Fibroblast of lung (primary cell): ENCODE measurements at regions not wholly inside any gene's neighbourhood (a gene's known extent, or its start where the extent isn't known, plus 50 kb on each side); places are given as distances from the start of the nearest gene placed in this dataset.

Experiments used
- DNase-seq, 2 donors: peaks; one replicate each; pipeline versions ENCODE4 v3.0.0 to v3.0.0-alpha.2; 2010; ENCODE audit warnings: low read depth in 2 of 2
- H2AFZ ChIP-seq: 2 replicates; pipeline ENCODE4 v1.5.1; 2012; ENCODE audit warnings: low read length, control low read depth, inconsistent platforms
- H3K27ac ChIP-seq: 2 replicates; pipeline ENCODE4 v1.5.1; 2011; ENCODE audit warnings: low read length, control low read depth; ENCODE audit not compliant: insufficient read depth
- H3K27me3 ChIP-seq: 2 replicates; pipeline ENCODE4 v1.5.1; 2011; ENCODE audit warnings: mild to moderate bottlenecking, low read length; ENCODE audit not compliant: control insufficient read depth, insufficient read depth
- H3K36me3 ChIP-seq: 2 replicates; pipeline ENCODE4 v1.5.1; 2011; ENCODE audit warnings: low read length; ENCODE audit not compliant: control insufficient read depth, insufficient read depth
- H3K4me1 ChIP-seq: 2 replicates; pipeline ENCODE4 v1.5.1; 2011; ENCODE audit warnings: low read length; ENCODE audit not compliant: control insufficient read depth, insufficient read depth; ENCODE audit errors: extremely low read depth
- H3K4me2 ChIP-seq: 2 replicates; pipeline ENCODE4 v1.5.1; 2011; ENCODE audit warnings: low read length, control low read depth; ENCODE audit not compliant: insufficient read depth; ENCODE audit errors: extremely low read depth
- H3K4me3 ChIP-seq, 4 experiments: fragments of 200-600 bp in 1 of 4; sonication (generic) in 1 of 4; replicated peaks in 1 of 4; 2 replicates each; pipeline ENCODE4 v1.5.1; 2011 to 2016; ENCODE audit warnings: low read length in 4 of 4, low read depth in 3 of 4, mild to moderate bottlenecking in 3 of 4, control low read depth in 2 of 4, inconsistent platforms in 1 of 4, mixed read lengths in 1 of 4; ENCODE audit not compliant: insufficient read depth in 1 of 4; ENCODE audit errors: control extremely low read depth in 1 of 4
- H3K79me2 ChIP-seq: 2 replicates; pipeline ENCODE4 v1.5.1; 2012; ENCODE audit warnings: mild to moderate bottlenecking, low read length, inconsistent platforms; ENCODE audit not compliant: control insufficient read depth, insufficient read depth
- H3K9ac ChIP-seq: 2 replicates; pipeline ENCODE4 v1.5.1; 2011; ENCODE audit warnings: mild to moderate bottlenecking, low read length, control low read depth; ENCODE audit not compliant: insufficient read depth
- H3K9me3 ChIP-seq: 2 replicates; pipeline ENCODE4 v1.5.1; 2012; ENCODE audit warnings: low read depth, low read length; ENCODE audit not compliant: control insufficient read depth, insufficient read depth
- H4K20me1 ChIP-seq: 2 replicates; pipeline ENCODE4 v1.5.1; 2011; ENCODE audit warnings: low read length; ENCODE audit not compliant: control insufficient read depth, insufficient read depth; ENCODE audit errors: extremely low read depth
- EZH2 ChIP-seq: IDR thresholded peaks from 2 replicates; pipeline ENCODE4 v1.5.1; 2012; ENCODE audit warnings: low read length, control low read depth, mild to moderate bottlenecking; ENCODE audit errors: missing control alignments
- TF ChIP-seq, protein P1 (sequence below), 2 donors: IDR thresholded peaks in 1 of 2; conservative IDR thresholded peaks in 1 of 2; 1 replicate in 1 of 2; 2 replicates in 1 of 2; pipeline ENCODE4 v1.5.1; 2011 to 2012; ENCODE audit warnings: low read length in 2 of 2, control low read depth in 1 of 2, inconsistent platforms in 1 of 2, low read depth in 1 of 2, mild to moderate bottlenecking in 1 of 2

- TF ChIP-seq EZH2, result no peak
- TF ChIP-seq, protein P1, sequence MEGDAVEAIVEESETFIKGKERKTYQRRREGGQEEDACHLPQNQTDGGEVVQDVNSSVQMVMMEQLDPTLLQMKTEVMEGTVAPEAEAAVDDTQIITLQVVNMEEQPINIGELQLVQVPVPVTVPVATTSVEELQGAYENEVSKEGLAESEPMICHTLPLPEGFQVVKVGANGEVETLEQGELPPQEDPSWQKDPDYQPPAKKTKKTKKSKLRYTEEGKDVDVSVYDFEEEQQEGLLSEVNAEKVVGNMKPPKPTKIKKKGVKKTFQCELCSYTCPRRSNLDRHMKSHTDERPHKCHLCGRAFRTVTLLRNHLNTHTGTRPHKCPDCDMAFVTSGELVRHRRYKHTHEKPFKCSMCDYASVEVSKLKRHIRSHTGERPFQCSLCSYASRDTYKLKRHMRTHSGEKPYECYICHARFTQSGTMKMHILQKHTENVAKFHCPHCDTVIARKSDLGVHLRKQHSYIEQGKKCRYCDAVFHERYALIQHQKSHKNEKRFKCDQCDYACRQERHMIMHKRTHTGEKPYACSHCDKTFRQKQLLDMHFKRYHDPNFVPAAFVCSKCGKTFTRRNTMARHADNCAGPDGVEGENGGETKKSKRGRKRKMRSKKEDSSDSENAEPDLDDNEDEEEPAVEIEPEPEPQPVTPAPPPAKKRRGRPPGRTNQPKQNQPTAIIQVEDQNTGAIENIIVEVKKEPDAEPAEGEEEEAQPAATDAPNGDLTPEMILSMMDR (conservative IDR thresholded peaks at IDR 0.05 in 1 of 2, IDR thresholded peaks at IDR 0.05 in 1 of 2; ENCODE audit: low read depth in 1 of 2, low read length in 2 of 2), result no peak
- H3K4me3 ChIP-seq, result no peak overlapping the region
- no peaks in the 10 kb centered on the region for H3K9me3 ChIP-seq
- H3K79me2 ChIP-seq, result no peaks in the 10 kb centered on the region
- no peaks in the 10 kb centered on the region for H3K36me3 ChIP-seq
- H4K20me1 ChIP-seq, result no peaks in the 10 kb centered on the region
- no peak overlapping the region for H2AFZ ChIP-seq
- H3K4me2 ChIP-seq, result no peak overlapping the region
- no peak overlapping the region for H3K9ac ChIP-seq
- H3K27me3 ChIP-seq, result no peaks in the 10 kb centered on the region
- no peak overlapping the region for H3K27ac ChIP-seq
- no peak for DNase-seq
- peaks cover 9% of the 10 kb centered on the region for H3K4me1 ChIP-seq
Observed at GRCh38 chr2:217715484-217715883, 287.3 kb downstream of the TNS1 start.

DNA sequence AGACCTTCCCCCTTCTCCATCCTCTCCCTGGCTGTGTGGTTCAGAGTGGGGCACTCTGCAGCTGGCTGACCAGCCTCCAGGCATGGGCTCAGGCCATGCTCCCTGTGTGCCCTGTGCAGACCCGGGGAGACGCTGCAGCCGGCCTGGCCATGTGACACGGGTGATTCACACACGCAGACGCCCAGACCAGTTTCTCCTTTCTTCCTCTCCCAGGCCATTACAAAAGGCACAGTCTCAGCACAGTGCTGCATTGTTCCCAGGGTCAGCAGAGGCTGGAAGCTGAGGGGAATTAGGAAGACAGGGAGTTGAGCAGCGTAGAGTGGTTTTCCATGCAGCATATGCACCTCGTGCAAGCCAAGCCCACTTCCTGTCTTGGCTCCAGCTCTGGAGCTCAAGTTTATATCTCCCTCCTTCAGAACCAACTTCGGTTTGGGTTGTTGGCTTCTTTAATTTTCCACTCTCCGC lies 288.5 kb downstream of the TNS1 start:
- Histone ChIP-seq H2AFZ (peak overlapping the region; percentile 1), H3K79me2 (no peaks in the 10 kb centered on the region), H3K9ac (no peak overlapping the region), H3K27me3 (no peaks in the 10 kb centered on the region), H3K4me1 (peaks cover 11% of the 10 kb centered on the region), H3K27ac (no peak overlapping the region), H3K4me3 (no peak overlapping the region), H3K36me3 (no peaks in the 10 kb centered on the region), H3K4me2 (no peak overlapping the region), H3K9me3 (no peaks in the 10 kb centered on the region), H4K20me1 (no peaks in the 10 kb centered on the region)
- TF ChIP-seq EZH2, result no peak
- TF ChIP-seq, protein P1 (conservative IDR thresholded peaks at IDR 0.05 in 1 of 2, IDR thresholded peaks at IDR 0.05 in 1 of 2; ENCODE audit: low read depth in 1 of 2, low read length in 2 of 2), result no peak
- DNase-seq, result peak; percentile 26 to 81

DNA sequence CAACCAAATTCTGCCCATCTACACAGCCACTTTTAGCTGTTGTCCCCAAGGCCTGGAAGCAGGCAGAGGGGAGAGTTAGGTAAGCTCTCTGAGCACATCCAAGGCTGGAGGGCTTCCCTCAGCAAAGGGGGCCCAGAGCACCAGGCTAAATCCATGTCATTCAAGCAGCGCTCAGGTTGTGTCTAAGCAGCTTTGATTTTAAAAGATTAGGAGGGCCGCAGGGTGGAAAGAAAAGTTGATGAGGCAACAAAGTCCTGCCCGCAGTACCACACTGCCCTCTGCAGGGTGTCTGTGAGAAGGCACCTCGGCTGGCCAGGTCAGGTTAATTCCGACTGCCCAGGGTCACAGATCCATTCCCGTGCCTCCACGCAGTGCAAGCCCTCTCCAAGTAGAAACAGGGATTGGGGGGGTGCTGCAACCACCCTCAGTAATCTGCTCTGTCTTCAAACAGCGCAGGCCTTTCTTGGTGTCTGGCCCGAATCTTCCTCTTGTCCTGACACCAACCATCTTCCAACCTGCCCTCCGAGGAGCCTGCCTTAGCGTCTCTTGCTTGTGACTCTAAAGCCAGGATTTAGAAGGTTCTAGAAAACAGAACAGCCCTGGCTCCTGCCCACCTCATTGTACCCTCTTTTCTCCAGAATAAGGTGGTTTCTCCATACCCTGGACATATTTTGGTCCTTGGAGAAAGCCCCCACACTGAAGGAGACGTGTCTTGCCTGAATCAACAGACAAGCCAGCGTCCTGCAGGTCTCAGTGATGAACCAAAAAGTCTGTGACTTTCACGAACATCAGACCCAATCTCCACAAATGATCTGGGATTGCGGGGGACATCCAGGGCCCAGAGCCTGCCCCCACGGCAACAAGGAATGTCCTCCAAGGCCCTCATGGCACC lies 289.2 kb downstream of the TNS1 start:
- no peaks in the 10 kb centered on the region for H4K20me1 ChIP-seq
- no peak overlapping the region for H3K4me3 ChIP-seq
- no peaks in the 10 kb centered on the region for H3K79me2 ChIP-seq
- peaks cover 11% of the 10 kb centered on the region for H3K4me1 ChIP-seq
- no peak overlapping the region for H3K9ac ChIP-seq
- no peaks in the 10 kb centered on the region for H3K36me3 ChIP-seq
- TF ChIP-seq, protein P1 (conservative IDR thresholded peaks at IDR 0.05 in 1 of 2, IDR thresholded peaks at IDR 0.05 in 1 of 2; ENCODE audit: low read depth in 1 of 2, low read length in 2 of 2), result peak; percentile 94 to 98
- no peak for TF ChIP-seq EZH2
- no peak overlapping the region for H3K4me2 ChIP-seq
- H2AFZ ChIP-seq, result peak overlapping the region; percentile 45
- no peaks in the 10 kb centered on the region for H3K27me3 ChIP-seq
- no peak overlapping the region for H3K27ac ChIP-seq
- no peaks in the 10 kb centered on the region for H3K9me3 ChIP-seq
- peak; percentile 58 to 68 for DNase-seq
